Hematopoietic multipotent progenitor cell (in vitro differentiated cells): ENCODE measurements at regions not wholly inside any gene's neighbourhood (a gene's known extent, or its start where the extent isn't known, plus 50 kb on each side); places are given as distances from the start of the nearest gene placed in this dataset.

Experiments used
- DNase-seq, 3 donors: peaks; one replicate each; pipeline ENCODE4 v3.0.0-alpha.2; 2011 to 2015; ENCODE audit warnings: low read depth in 2 of 3, low spot score in 2 of 3

GRCh38 chr20:57801581-57801980, 91.8 kb upstream of the PMEPA1 start:
- no peak for DNase-seq

GRCh38 chr20:57800791-57801430, 91.1 kb upstream of the PMEPA1 start:
- no peak for DNase-seq

- DNase-seq = no peak
These were observed 87.6 kb upstream of the PMEPA1 start for GRCh38 chr20:57797401-57797800.

- DNase-seq = no peak
These were observed 86.3 kb upstream of the PMEPA1 start for GRCh38 chr20:57795977-57796560.

GRCh38 chr20:57795342-57795697, 85.5 kb upstream of the PMEPA1 start:
- DNase-seq = no peak

- DNase-seq = no peak
These were observed 85.0 kb upstream of the PMEPA1 start for GRCh38 chr20:57794600-57795341.

- no peak for DNase-seq
These were observed 84.2 kb upstream of the PMEPA1 start for GRCh38 chr20:57794036-57794435.

- no peak for DNase-seq
These were observed 83.6 kb upstream of the PMEPA1 start for GRCh38 chr20:57793421-57793820.

GRCh38 chr20:57792386-57793080, 82.7 kb upstream of the PMEPA1 start:
- no peak for DNase-seq

- DNase-seq = no peak
These were observed 82.2 kb upstream of the PMEPA1 start for GRCh38 chr20:57791966-57792365.

- no peak for DNase-seq
These were observed 81.6 kb upstream of the PMEPA1 start for GRCh38 chr20:57791178-57791962.

GRCh38 chr20:57790176-57790575, 80.4 kb upstream of the PMEPA1 start:
- DNase-seq = no peak

GRCh38 chr20:57788936-57789613, 79.3 kb upstream of the PMEPA1 start:
- no peak for DNase-seq

GRCh38 chr20:57787990-57788781, 78.4 kb upstream of the PMEPA1 start:
- DNase-seq = no peak

- no peak for DNase-seq
These were observed 77.6 kb upstream of the PMEPA1 start for GRCh38 chr20:57787151-57787989.

GRCh38 chr20:57786304-57786932, 76.6 kb upstream of the PMEPA1 start:
- DNase-seq = no peak

GRCh38 chr20:57785720-57786119, 75.9 kb upstream of the PMEPA1 start:
- DNase-seq = no peak

- DNase-seq = no peak
These were observed 75.2 kb upstream of the PMEPA1 start for GRCh38 chr20:57785061-57785460.
